ENCODE measurements at regions not wholly inside any gene's neighbourhood (a gene's known extent, or its start where the extent isn't known, plus 50 kb on each side); places are given as distances from the start of the nearest gene placed in this dataset.

- H3K36me3 ChIP-seq (ENCODE audit: insufficient read depth in 1 of 2, low read depth in 1 of 2), result no peaks in the 10 kb centered on the region
- H3K9me3 ChIP-seq, result no peaks in the 10 kb centered on the region
- TF ChIP-seq, protein P1, sequence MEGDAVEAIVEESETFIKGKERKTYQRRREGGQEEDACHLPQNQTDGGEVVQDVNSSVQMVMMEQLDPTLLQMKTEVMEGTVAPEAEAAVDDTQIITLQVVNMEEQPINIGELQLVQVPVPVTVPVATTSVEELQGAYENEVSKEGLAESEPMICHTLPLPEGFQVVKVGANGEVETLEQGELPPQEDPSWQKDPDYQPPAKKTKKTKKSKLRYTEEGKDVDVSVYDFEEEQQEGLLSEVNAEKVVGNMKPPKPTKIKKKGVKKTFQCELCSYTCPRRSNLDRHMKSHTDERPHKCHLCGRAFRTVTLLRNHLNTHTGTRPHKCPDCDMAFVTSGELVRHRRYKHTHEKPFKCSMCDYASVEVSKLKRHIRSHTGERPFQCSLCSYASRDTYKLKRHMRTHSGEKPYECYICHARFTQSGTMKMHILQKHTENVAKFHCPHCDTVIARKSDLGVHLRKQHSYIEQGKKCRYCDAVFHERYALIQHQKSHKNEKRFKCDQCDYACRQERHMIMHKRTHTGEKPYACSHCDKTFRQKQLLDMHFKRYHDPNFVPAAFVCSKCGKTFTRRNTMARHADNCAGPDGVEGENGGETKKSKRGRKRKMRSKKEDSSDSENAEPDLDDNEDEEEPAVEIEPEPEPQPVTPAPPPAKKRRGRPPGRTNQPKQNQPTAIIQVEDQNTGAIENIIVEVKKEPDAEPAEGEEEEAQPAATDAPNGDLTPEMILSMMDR (IDR thresholded peaks at IDR 0.05), result no peak
- intact Hi-C loops (cut with DNase I), result no loop called here
- ATAC-seq, result no peak
- H3K27me3 ChIP-seq (ENCODE audit: insufficient read depth in 3 of 3, low read length in 2 of 3), result no peaks in the 10 kb centered on the region
- DNase-seq, result no peak
- no peak overlapping the region for H3K27ac ChIP-seq
- no peaks in the 10 kb centered on the region for H3K4me1 ChIP-seq
- 76 to 78% (median 77%) methylated on average over 4 of the region's 4 CpGs for WGBS, 3 donors
- no peak overlapping the region for H3K4me3 ChIP-seq
These were observed 243.3 kb downstream of the LMO4 start for GRCh38 chr1:87572008-87572407.

- DNase-seq, result no peak
- Histone ChIP-seq H3K4me3 (no peak overlapping the region), H3K27me3 (ENCODE audit: insufficient read depth in 3 of 3, low read length in 2 of 3) (no peaks in the 10 kb centered on the region), H3K27ac (no peak overlapping the region), H3K36me3 (ENCODE audit: insufficient read depth in 1 of 2, low read depth in 1 of 2) (no peaks in the 10 kb centered on the region), H3K9me3 (no peaks in the 10 kb centered on the region), H3K4me1 (no peaks in the 10 kb centered on the region)
- intact Hi-C loops (cut with DNase I), result no loop called here
- no peak for ATAC-seq
- TF ChIP-seq, protein P1 (IDR thresholded peaks at IDR 0.05), result no peak
- 60 to 71% (median 61%) methylated on average over 2 of the region's 2 CpGs for WGBS, 3 donors
These were observed 244.2 kb downstream of the LMO4 start for GRCh38 chr1:87572891-87573290.

DNA sequence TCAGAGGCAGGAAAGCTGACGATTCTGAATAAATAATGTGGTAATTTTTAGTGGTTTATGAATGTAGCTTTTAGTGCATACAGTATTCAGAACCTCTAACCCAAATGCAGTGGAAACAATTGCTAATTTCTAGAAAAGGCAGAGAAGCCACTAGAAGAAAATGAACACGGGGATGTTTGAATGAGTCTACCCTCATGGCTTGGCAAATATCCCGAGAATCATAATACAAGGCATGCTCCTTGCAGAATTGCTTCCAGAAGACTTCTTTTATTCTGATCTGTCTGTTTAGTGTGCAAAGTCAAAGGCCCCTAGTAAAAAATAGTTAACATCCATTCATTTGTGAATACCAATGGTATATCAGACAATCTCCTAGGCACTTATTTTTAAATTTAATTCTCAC lies 246.8 kb downstream of the LMO4 start:
- Histone ChIP-seq H3K9me3 (no peaks in the 10 kb centered on the region), H3K36me3 (ENCODE audit: insufficient read depth in 1 of 2, low read depth in 1 of 2) (no peaks in the 10 kb centered on the region), H3K27me3 (ENCODE audit: insufficient read depth in 3 of 3, low read length in 2 of 3) (no peaks in the 10 kb centered on the region), H3K27ac (no peak overlapping the region), H3K4me3 (no peak overlapping the region), H3K4me1 (no peaks in the 10 kb centered on the region)
- intact Hi-C loops (cut with DNase I), result no loop called here
- TF ChIP-seq, protein P1 (IDR thresholded peaks at IDR 0.05), result no peak
- 43 to 58% (median 56%) methylated on average over 3 of the region's 3 CpGs for WGBS, 3 donors
- DNase-seq (no peak), ATAC-seq (no peak)

DNA sequence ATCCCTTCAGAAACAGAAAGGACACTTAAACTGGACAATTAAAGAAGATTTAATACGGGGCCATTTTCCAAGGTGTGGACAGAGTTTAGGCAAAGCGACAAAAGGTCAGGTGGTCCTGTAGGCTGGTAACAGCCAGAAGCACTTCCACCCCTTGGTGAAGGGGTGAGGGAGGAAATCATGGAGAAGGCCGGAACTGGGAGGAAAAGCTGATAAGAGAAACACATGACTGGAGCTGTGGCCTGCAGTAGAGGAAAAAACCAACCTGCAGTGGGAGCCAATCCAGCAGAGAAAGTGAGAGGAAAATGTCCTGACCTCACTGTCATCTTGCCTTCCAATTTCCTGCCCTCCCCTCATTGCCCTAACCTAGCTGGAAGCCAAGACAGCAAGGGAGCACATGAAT lies 249.8 kb downstream of the LMO4 start:
- WGBS, 3 donors, result 21 to 28% (median 25%) methylated on average over 3 of the region's 3 CpGs
- Histone ChIP-seq H3K4me3 (no peak overlapping the region), H3K36me3 (ENCODE audit: insufficient read depth in 1 of 2, low read depth in 1 of 2) (no peaks in the 10 kb centered on the region), H3K27me3 (ENCODE audit: insufficient read depth in 3 of 3, low read length in 2 of 3) (no peaks in the 10 kb centered on the region), H3K27ac (no peak overlapping the region), H3K4me1 (no peaks in the 10 kb centered on the region), H3K9me3 (no peaks in the 10 kb centered on the region)
- intact Hi-C loops (cut with DNase I), result no loop called here
- DNase-seq (no peak), ATAC-seq (no peak)
- TF ChIP-seq, protein P1 (IDR thresholded peaks at IDR 0.05), result no peak

DNA sequence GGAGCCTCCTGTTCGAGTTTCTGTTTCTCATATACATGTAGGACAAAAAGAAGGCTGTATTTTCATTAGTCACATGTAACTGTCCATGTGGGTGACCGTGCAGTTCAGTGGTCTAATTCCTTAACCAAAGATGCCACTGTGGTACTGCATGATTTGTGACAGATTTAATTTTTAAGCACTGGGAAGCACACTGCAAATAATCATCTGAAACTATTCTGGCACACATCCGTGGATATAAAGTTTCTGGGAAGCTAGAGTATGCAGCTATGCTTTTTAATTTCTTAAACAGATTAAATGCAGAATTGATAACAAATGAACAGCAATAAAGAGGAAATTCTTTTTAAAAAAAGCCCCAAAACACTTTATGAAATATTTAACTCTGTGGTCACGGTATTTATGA lies 254.8 kb downstream of the LMO4 start:
- TF ChIP-seq, protein P1 (IDR thresholded peaks at IDR 0.05), result no peak
- Histone ChIP-seq H3K4me3 (no peak overlapping the region), H3K27me3 (ENCODE audit: insufficient read depth in 3 of 3, low read length in 2 of 3) (no peaks in the 10 kb centered on the region), H3K4me1 (no peaks in the 10 kb centered on the region), H3K27ac (no peak overlapping the region), H3K9me3 (no peaks in the 10 kb centered on the region), H3K36me3 (ENCODE audit: insufficient read depth in 1 of 2, low read depth in 1 of 2) (no peaks in the 10 kb centered on the region)
- 37 to 44% (median 40%) methylated on average over 4 of the region's 4 CpGs for WGBS, 3 donors
- DNase-seq, result no peak
- intact Hi-C loops (cut with DNase I), result no loop called here
- ATAC-seq, result no peak
